ENCODE measurements at regions not wholly inside any gene's neighbourhood (a gene's known extent, or its start where the extent isn't known, plus 50 kb on each side); places are given as distances from the start of the nearest gene placed in this dataset.

GRCh38 chr4:22090661-22091351 is 142.2 kb upstream of the KCNIP4 start:
- no peak for DNase-seq
- H3K9me3 ChIP-seq, result no peaks in the 10 kb centered on the region
- H3K36me3 ChIP-seq, result no peaks in the 10 kb centered on the region
- H3K27me3 ChIP-seq, result no peaks in the 10 kb centered on the region
- H3K4me3 ChIP-seq, result no peak overlapping the region

DNA sequence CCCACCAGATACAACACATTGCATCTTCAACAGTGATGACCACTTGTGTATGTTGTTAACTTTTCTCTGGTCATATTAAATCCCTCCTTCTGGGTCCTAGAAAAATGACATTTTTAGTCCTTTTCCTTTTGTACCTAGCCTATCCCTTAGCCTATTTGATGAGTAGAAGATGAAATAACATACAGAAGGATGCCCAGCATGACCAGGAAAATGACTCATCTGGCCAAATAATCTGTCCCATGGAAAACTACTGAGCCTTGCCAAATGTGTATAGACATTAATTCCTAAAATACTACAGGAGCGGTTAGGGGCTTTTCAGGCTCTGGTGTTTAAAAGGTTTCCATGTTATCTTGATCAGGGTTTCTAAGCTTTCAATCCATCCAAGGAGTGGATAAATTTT is 129.0 kb upstream of the KCNIP4 start:
- H3K4me3 ChIP-seq, result no peak overlapping the region
- H3K9me3 ChIP-seq, result no peaks in the 10 kb centered on the region
- H3K36me3 ChIP-seq, result no peaks in the 10 kb centered on the region
- no peak for DNase-seq
- H3K27me3 ChIP-seq, result no peaks in the 10 kb centered on the region

DNA sequence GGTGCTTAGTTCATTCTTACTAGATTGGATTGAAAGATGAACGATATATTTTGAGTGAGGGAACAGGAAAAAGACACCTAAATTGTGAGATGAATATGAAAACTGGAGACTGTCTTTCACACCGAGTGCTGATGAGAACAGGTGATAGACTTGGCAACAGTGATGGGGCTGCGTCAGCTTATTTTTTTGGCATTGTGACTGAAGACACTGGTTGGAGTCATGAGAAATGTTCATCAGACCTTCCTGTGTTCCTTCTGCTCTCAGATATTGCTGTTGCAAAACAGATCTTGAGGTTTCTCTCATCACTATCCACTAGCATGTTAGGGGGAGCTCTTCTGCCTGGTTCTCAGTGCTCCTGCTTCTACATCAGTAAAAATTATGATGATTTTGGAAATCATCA is 124.2 kb upstream of the KCNIP4 start:
- Histone ChIP-seq H3K4me3 (no peak overlapping the region), H3K27me3 (no peaks in the 10 kb centered on the region), H3K9me3 (no peaks in the 10 kb centered on the region), H3K36me3 (no peaks in the 10 kb centered on the region)
- no peak for DNase-seq

- Histone ChIP-seq H3K36me3 (no peaks in the 10 kb centered on the region), H3K27me3 (no peaks in the 10 kb centered on the region), H3K4me3 (no peak overlapping the region), H3K9me3 (no peaks in the 10 kb centered on the region)
- DNase-seq, result no peak
These were observed 123.7 kb upstream of the KCNIP4 start for GRCh38 chr4:22072240-22072639.

DNA sequence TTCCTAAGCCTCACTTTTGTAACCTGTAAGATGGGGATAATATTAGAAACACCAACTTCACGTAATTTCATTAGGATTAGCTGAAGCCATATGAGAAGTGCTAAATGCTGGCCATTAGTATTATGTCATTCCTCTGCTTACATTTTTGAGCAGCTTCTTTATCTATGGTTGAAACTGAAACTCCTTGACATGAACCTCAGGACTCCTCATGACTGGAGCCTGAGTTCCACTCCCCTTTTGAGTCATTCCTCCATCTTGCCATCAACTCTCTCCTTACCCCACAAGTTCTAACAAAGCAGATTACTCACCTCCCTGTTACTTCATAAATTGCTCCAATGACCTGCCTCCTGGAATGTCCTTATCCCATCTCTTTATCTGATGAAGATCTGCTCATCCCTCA is 123.2 kb upstream of the KCNIP4 start:
- no peak for DNase-seq
- Histone ChIP-seq H3K9me3 (no peaks in the 10 kb centered on the region), H3K4me3 (no peak overlapping the region), H3K36me3 (no peaks in the 10 kb centered on the region), H3K27me3 (no peaks in the 10 kb centered on the region)

DNA sequence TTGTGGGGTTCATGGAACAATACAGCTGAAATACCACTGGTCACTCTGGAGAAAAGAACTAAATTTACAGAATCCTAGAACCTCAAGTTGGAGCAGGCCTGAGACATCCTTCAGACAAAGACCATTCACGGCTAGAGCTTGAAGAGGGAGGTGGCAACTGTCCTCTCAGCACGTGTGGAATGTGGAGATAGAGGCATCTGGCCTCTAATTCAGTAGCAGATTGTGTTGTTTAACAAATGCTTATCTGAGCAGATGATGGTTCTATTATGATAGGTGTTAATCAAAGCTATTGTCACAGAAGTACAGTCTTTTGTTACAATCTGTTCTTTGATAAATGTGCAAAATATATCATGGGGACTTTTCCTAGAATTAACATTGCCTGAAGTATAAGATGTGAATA is 121.7 kb upstream of the KCNIP4 start:
- H3K27me3 ChIP-seq, result no peaks in the 10 kb centered on the region
- no peaks in the 10 kb centered on the region for H3K9me3 ChIP-seq
- H3K4me3 ChIP-seq, result no peak overlapping the region
- no peak for DNase-seq
- H3K36me3 ChIP-seq, result no peaks in the 10 kb centered on the region

GRCh38 chr4:22063613-22064012 is 115.0 kb upstream of the KCNIP4 start:
- Histone ChIP-seq H3K9me3 (no peaks in the 10 kb centered on the region), H3K36me3 (no peaks in the 10 kb centered on the region), H3K27me3 (no peaks in the 10 kb centered on the region), H3K4me3 (no peak overlapping the region)
- DNase-seq, result no peak

DNA sequence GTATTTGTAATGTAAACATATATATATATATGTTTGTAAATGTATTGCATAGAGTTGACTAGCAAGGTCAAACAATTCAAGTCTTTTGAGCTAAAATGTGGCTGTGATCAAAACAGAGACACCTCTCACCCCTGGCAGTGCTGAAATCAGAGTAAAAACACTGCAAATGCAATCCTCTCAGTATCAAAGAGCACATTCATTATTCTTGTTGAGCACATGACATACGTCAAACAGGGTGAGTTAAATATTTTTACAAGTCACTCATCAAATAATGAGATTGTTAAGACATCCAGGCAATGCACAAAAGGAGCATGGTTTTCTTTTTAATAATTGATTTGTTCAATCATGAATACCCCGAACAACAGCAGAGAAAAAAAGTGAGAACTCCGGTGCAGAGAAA is 114.1 kb upstream of the KCNIP4 start:
- DNase-seq, result no peak
- Histone ChIP-seq H3K27me3 (no peaks in the 10 kb centered on the region), H3K9me3 (no peaks in the 10 kb centered on the region), H3K36me3 (no peaks in the 10 kb centered on the region), H3K4me3 (no peak overlapping the region)

DNA sequence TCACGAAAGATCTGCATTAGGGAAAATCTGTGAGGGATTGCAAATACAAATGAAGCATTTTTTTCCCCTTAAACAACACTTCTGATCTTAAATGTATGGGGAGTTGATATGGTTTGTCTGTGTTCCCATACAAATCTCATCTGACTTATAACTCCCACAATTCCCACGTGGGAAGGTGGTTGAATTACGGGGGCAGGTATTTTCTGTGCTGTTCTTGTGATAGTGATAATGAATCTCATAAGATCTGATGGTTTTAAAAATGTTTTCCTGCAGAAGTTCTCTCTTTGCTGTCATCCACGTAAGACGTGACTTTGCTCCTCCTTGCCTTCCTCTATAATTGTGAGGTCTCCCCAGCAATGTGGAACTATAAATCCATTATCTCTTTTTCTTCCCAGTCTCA is 107.4 kb upstream of the KCNIP4 start:
- H3K9me3 ChIP-seq, result no peaks in the 10 kb centered on the region
- no peaks in the 10 kb centered on the region for H3K36me3 ChIP-seq
- DNase-seq, result no peak
- no peak overlapping the region for H3K4me3 ChIP-seq
- no peaks in the 10 kb centered on the region for H3K27me3 ChIP-seq

- Histone ChIP-seq H3K27me3 (no peaks in the 10 kb centered on the region), H3K9me3 (no peaks in the 10 kb centered on the region), H3K36me3 (no peaks in the 10 kb centered on the region), H3K4me3 (no peak overlapping the region)
- DNase-seq, result no peak
These were observed 103.5 kb upstream of the KCNIP4 start for GRCh38 chr4:22052076-22052475.

- no peak for DNase-seq
- Histone ChIP-seq H3K27me3 (no peaks in the 10 kb centered on the region), H3K9me3 (no peaks in the 10 kb centered on the region), H3K36me3 (no peaks in the 10 kb centered on the region), H3K4me3 (no peak overlapping the region)
These were observed 99.8 kb upstream of the KCNIP4 start for GRCh38 chr4:22048323-22048722.

- Histone ChIP-seq H3K36me3 (no peaks in the 10 kb centered on the region), H3K9me3 (no peaks in the 10 kb centered on the region), H3K4me3 (no peak overlapping the region), H3K27me3 (no peaks in the 10 kb centered on the region)
- no peak for DNase-seq
These were observed 99.2 kb upstream of the KCNIP4 start for GRCh38 chr4:22047793-22048192.

DNA sequence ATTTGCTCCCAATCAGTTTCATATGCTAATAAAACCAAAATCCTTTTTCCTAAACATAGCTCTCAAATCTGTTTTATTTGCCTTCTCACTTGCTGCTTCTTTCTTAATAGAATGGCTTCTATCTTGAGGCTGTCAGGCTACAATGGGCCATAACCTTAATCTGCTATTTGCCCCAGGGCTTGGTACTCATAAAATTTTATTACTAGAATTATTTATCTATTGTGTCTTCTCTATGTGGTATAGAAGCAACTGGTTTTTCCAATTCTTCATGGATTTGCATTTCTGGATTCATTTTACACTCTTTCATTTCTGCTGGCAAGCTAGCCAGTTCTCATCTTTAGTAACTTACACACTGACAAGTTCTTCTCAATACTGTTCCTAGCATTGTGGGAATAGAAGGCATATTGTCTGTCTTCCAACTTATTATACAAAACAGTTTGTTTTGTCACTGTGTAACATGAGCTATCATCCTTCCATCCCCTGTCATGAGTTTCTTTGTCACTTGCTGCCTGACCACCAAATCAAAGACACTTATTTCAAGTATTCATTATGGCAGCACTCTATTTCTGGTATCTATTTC is 96.6 kb upstream of the KCNIP4 start:
- no peak for DNase-seq
- Histone ChIP-seq H3K4me3 (no peak overlapping the region), H3K9me3 (no peaks in the 10 kb centered on the region), H3K27me3 (no peaks in the 10 kb centered on the region), H3K36me3 (no peaks in the 10 kb centered on the region)

- no peak overlapping the region for H3K4me3 ChIP-seq
These were observed 82.9 kb upstream of the KCNIP4 start for GRCh38 chr4:22031423-22031822.

DNA sequence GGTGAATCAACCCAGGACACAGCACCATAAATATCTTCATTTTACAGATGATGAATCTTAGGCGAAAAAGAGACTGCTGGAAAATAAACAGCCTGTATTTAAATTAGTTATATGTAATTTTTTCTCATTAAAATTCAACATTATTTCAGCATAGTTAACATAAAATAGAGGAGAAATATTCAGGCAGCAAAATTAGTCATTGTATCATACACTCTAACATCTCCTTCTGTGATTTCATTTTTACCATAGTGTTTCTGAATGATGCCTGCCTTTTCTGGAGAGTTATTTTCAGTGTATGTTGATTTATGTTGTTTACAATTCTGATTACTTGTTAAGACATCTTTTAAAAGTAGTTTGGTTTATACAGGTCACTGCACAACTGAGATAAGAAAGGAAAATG is 82.3 kb upstream of the KCNIP4 start:
- Histone ChIP-seq H3K27me3 (no peaks in the 10 kb centered on the region), H3K36me3 (no peaks in the 10 kb centered on the region), H3K9me3 (no peaks in the 10 kb centered on the region), H3K4me3 (no peak overlapping the region)
- DNase-seq, result no peak

More at GRCh38 chr4:22031423-22031822, 82.9 kb upstream of the KCNIP4 start:
- H3K36me3 ChIP-seq, result no peaks in the 10 kb centered on the region
- H3K9me3 ChIP-seq, result no peaks in the 10 kb centered on the region
- no peak for DNase-seq
- no peaks in the 10 kb centered on the region for H3K27me3 ChIP-seq

DNA sequence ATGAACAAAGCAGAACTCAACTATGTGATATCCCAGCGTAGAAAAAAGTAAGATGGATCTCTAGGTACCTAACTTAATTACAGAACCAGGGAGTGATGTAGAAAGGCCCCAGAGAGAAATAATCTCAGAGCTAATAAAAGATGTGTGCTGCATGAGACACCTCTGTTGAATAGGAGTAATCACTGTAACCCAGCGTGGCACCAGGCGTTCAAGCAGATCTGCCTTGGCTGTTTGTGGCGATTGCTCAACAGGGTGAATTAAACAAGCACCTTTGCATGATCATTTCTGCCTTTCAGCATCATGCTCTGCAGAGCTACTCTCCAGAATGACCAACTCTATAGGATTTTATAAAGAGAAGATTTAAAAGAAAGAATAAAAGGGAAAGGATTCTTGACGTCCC is 81.7 kb upstream of the KCNIP4 start:
- H3K36me3 ChIP-seq, result no peaks in the 10 kb centered on the region

DNA sequence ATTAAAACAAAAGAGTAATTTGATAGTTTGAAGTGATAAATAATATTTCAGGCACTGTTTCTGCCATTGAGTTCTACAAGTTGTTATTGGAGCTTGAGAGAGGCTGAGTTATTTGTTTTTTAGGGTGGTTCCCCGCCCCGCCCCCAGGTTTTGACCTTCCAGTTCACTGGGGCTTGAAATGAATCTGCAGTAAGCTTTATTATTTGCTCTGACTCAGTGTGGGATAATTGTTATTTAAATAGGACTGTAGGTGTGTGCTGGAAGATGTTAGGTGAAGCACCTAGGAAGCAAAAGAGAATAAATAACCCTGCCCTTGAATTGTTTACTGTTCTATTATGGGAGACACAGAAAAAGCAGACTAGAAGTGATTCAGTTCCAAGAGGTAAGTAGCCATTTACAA is 81.2 kb upstream of the KCNIP4 start:
- H3K36me3 ChIP-seq, result no peaks in the 10 kb centered on the region
- no peak overlapping the region for H3K4me3 ChIP-seq
- H3K27me3 ChIP-seq, result no peaks in the 10 kb centered on the region
- no peak for DNase-seq
- H3K9me3 ChIP-seq, result no peaks in the 10 kb centered on the region

More for the DNA sequence above, 81.7 kb upstream of the KCNIP4 start:
- no peaks in the 10 kb centered on the region for H3K9me3 ChIP-seq
- no peak overlapping the region for H3K4me3 ChIP-seq
- DNase-seq, result no peak
- no peaks in the 10 kb centered on the region for H3K27me3 ChIP-seq

DNA sequence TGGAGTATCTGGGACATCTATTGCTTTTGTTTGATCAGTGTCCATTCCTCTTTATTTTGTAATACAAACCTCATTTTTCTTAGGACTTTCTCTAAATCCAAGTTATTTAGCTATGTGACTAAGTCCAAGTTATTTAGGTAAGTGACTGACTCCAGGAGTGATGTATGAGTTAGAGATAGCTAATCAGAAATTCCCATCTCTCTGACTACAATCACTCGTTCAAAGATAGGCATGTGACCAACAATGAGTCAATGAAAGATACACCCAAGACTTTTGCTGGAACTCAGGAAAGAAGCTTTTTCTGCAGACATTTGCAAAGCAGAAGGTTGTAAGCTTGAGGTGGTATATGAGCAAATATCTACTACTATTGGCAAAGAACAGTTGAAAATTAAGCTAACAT is 72.5 kb upstream of the KCNIP4 start:
- Histone ChIP-seq H3K36me3 (no peaks in the 10 kb centered on the region), H3K9me3 (no peaks in the 10 kb centered on the region), H3K4me3 (no peak overlapping the region), H3K27me3 (no peaks in the 10 kb centered on the region)
- no peak for DNase-seq
